GM18498 (cell line): ENCODE measurements at regions not wholly inside any gene's neighbourhood (a gene's known extent, or its start where the extent isn't known, plus 50 kb on each side); places are given as distances from the start of the nearest gene placed in this dataset.

Source experiments
- ATAC-seq: cut with Tn5 transposase; IDR thresholded peaks from one replicate; pipeline ENCODE4 v1.9.1; 2021; ENCODE audit warnings: mild to moderate bottlenecking, moderate library complexity; ENCODE audit not compliant: unreplicated experiment

DNA sequence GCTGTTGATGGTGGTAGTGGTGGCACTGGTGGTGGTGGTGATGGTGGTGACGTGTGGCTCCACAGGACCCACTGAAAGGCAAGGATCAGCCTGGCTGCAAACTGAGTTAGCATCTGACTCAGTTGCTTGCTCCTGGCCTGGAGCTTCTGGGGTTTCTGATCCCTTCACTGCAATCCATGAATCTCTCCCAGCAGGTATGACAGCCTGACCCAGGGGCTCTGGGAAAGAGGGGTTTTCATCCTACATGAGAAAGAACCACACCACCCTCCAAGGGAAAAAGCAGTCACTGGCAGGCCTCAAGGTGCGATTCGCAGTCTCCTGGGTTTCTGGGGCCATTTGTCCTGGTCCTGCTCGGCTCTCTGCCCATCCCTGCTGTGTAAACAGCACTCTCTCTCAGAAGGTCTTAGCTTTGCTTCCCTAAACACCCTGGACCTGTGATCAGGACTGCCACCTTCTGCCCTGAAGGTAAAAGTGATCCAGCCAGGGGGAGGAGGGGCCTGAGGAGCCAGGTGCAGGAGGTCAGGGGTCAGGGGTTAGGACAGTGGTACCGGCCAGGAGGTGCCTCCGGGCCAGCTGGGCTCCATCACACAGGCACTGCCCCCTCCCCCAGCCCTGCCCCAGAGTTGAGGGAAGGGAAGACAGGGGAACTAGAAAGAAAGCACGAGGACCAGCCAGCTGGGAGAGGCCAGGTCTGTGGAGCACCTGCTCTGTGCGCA, 152.0 kb downstream of the BMP7 start:
- no peak for ATAC-seq

- no peak for ATAC-seq
These were observed 149.1 kb downstream of the BMP7 start for GRCh38 chr20:57117296-57117695.

- no peak for ATAC-seq
These were observed 148.2 kb downstream of the BMP7 start for GRCh38 chr20:57118107-57118769.
